D721Med (cell line): ENCODE measurements at regions not wholly inside any gene's neighbourhood (a gene's known extent, or its start where the extent isn't known, plus 50 kb on each side); places are given as distances from the start of the nearest gene placed in this dataset.

Experiments used
- DNase-seq: peaks from one replicate; pipeline ENCODE4 v3.0.0; 2011; ENCODE audit warnings: low spot score; ENCODE audit not compliant: insufficient read length
- FAIRE-seq: peaks from 2 replicates; lab custom pipeline; 2011; peaks lifted over from hg19 to GRCh38; lab: Jason Lieb, UNC
- TF ChIP-seq, protein P1 (sequence below): IDR thresholded peaks from 2 replicates; pipeline ENCODE4 v1.5.1; 2012; ENCODE audit warnings: mild to moderate bottlenecking, control low read depth; ENCODE audit not compliant: insufficient read depth; ENCODE audit errors: missing control alignments

- DNase-seq (no peak), FAIRE-seq (no peak)
- TF ChIP-seq, protein P1, sequence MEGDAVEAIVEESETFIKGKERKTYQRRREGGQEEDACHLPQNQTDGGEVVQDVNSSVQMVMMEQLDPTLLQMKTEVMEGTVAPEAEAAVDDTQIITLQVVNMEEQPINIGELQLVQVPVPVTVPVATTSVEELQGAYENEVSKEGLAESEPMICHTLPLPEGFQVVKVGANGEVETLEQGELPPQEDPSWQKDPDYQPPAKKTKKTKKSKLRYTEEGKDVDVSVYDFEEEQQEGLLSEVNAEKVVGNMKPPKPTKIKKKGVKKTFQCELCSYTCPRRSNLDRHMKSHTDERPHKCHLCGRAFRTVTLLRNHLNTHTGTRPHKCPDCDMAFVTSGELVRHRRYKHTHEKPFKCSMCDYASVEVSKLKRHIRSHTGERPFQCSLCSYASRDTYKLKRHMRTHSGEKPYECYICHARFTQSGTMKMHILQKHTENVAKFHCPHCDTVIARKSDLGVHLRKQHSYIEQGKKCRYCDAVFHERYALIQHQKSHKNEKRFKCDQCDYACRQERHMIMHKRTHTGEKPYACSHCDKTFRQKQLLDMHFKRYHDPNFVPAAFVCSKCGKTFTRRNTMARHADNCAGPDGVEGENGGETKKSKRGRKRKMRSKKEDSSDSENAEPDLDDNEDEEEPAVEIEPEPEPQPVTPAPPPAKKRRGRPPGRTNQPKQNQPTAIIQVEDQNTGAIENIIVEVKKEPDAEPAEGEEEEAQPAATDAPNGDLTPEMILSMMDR, result no peak
These were observed 354.3 kb upstream of the AGTR1 start for GRCh38 chr3:148343416-148343815.

DNA sequence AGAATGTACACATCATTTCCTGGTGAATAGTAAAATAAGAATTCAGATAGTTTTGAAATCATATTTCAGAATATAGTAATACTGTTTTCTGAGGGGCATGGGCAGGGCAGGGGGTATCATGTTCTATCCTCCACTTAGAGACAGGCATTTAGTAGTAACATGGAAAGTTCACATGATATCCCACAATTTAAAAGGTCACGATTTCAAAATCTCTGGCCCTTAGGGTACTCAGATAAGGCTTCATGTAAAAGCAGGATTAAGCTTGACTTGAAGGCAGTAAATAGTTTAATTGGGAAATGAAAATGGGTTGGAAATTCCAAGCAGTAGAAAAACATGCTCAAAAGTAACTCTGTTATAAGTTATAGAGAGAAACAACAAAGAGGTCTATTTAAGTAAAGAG, 353.2 kb upstream of the AGTR1 start:
- FAIRE-seq, result no peak
- no peak for DNase-seq
- TF ChIP-seq, protein P1, result no peak

DNA sequence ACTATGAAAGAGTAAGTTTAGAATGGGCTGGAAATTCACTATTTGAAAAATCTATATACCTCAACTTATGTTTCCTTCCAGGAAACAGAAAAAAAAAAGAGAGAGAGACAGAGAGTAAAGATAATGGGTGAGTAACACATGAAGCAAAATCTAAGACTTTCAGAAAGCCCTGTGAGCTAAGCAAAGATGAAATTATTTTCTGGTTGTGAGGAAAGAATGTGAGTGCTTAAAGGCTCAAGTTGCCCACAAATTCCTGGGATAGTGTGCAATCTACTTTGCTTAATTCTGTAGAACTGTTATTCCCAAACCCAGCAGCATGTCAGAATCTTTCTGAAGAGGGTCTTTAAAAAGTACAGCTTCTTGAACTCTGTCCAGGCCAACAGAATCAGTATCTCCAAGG, 337.7 kb upstream of the AGTR1 start:
- TF ChIP-seq, protein P1, result no peak
- no peak for DNase-seq
- no peak for FAIRE-seq

GRCh38 chr3:148366743-148367410, 330.8 kb upstream of the AGTR1 start:
- DNase-seq (no peak), FAIRE-seq (no peak)
- TF ChIP-seq, protein P1, result peak; percentile 25

DNA sequence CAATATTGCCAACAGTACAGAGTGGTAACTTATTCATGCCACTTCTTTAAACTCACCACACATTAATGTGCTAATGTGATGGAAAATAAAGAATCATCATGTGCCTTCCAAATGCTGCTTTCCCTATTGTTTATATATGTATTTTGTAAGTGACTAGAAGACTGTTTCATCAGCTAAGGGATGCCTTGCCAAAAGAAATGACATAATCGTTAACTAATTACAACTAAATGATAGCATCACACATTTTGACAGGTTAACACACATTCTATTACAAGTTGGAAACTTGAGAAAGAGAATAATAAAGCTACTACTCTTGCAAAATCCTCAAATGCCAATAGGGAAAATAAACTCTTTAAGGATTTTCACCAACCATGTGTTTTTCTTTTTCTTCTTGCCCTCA, 329.9 kb upstream of the AGTR1 start:
- TF ChIP-seq, protein P1, result no peak
- DNase-seq (no peak), FAIRE-seq (no peak)

- DNase-seq (no peak), FAIRE-seq (no peak)
- TF ChIP-seq, protein P1, result no peak
These were observed 328.3 kb upstream of the AGTR1 start for GRCh38 chr3:148369381-148369780.

- FAIRE-seq, result no peak
- no peak for DNase-seq
- TF ChIP-seq, protein P1, result no peak
These were observed 325.4 kb upstream of the AGTR1 start for GRCh38 chr3:148372206-148372875.
